Naive thymus-derived CD4-positive, alpha-beta T cell (primary cell): ENCODE measurements at regions not wholly inside any gene's neighbourhood (a gene's known extent, or its start where the extent isn't known, plus 50 kb on each side); places are given as distances from the start of the nearest gene placed in this dataset.

Experiments used
- ATAC-seq: fragments of 150-1000 bp; cut with Tn5 transposase; 2 replicates; pipeline ENCODE4 v1.10.0; 2021; ENCODE audit warnings: mild to moderate bottlenecking, moderate library complexity
- CTCF ChIA-PET: fragments of 350-600 bp; sonication (Branson Sonifier 250); formaldehyde crosslinking; loops from one replicate; lab custom pipeline; 2021; ENCODE audit warnings: antibody characterized with exemption; lab: Charles Lee
- POLR2A ChIA-PET: fragments of 350-600 bp; sonication (Branson Sonifier 250); formaldehyde crosslinking; loops from one replicate; lab custom pipeline; 2021; ENCODE audit warnings: antibody characterized with exemption, inconsistent platforms; lab: Charles Lee
- DNase-seq, 9 donors: peaks; one replicate each; pipeline versions ENCODE4 v3.0.0 to v3.0.0-alpha.2; 2020 to 2022; ENCODE audit warnings: mixed read lengths in 1 of 9
- H3K27ac ChIP-seq: one replicate; pipeline ENCODE4 v1.7.0; 2013; ENCODE audit warnings: mild to moderate bottlenecking, low read depth, low read length, moderate library complexity
- H3K27me3 ChIP-seq, 2 donors: one replicate each; pipeline ENCODE4 v1.7.0; 2013; ENCODE audit warnings: low read length in 2 of 2, mild to moderate bottlenecking in 2 of 2, moderate library complexity in 2 of 2; ENCODE audit not compliant: control insufficient read depth in 2 of 2, insufficient read depth in 2 of 2
- H3K36me3 ChIP-seq, 3 experiments: 1 replicate in 2 of 3; 2 replicates in 1 of 3; pipeline ENCODE4 v1.7.0; 2013; ENCODE audit warnings: low read length in 3 of 3, mild to moderate bottlenecking in 3 of 3, moderate library complexity in 1 of 3; ENCODE audit not compliant: insufficient read depth in 3 of 3, control insufficient read depth in 2 of 3
- H3K4me1 ChIP-seq, 2 donors: one replicate each; pipeline ENCODE4 v1.7.0; 2013; ENCODE audit warnings: low read length in 2 of 2, mild to moderate bottlenecking in 2 of 2, moderate library complexity in 1 of 2; ENCODE audit not compliant: control insufficient read depth in 2 of 2, insufficient read depth in 2 of 2
- H3K4me3 ChIP-seq: 2 replicates; pipeline ENCODE4 v1.7.0; 2013; ENCODE audit warnings: mild to moderate bottlenecking, low read length
- H3K9me3 ChIP-seq, 3 experiments: 1 replicate in 2 of 3; 2 replicates in 1 of 3; pipeline ENCODE4 v1.7.0; 2013; ENCODE audit warnings: low read length in 3 of 3; ENCODE audit not compliant: control insufficient read depth in 2 of 3
- H3K27ac Mint-ChIP-seq, 9 donors: one replicate each; pipeline ENCODE4 v1.8.0; 2020 to 2022; ENCODE audit warnings: mixed read lengths in 9 of 9, mild to moderate bottlenecking in 8 of 9, moderate library complexity in 5 of 9, inconsistent platforms in 2 of 9
- H3K27me3 Mint-ChIP-seq, 5 donors: one replicate each; pipeline ENCODE4 v1.8.0; 2021 to 2022; ENCODE audit warnings: mixed read lengths in 5 of 5, mild to moderate bottlenecking in 1 of 5
- H3K36me3 Mint-ChIP-seq, 5 donors: one replicate each; pipeline ENCODE4 v1.8.0; 2020 to 2022; ENCODE audit warnings: mixed read lengths in 5 of 5, mild to moderate bottlenecking in 3 of 5, inconsistent platforms in 1 of 5
- H3K4me1 Mint-ChIP-seq, 7 donors: one replicate each; pipeline ENCODE4 v1.8.0; 2020 to 2022; ENCODE audit warnings: mixed read lengths in 7 of 7, mild to moderate bottlenecking in 3 of 7, inconsistent platforms in 1 of 7
- H3K4me3 Mint-ChIP-seq, 10 donors: one replicate each; pipeline ENCODE4 v1.8.0; 2020 to 2022; ENCODE audit warnings: mild to moderate bottlenecking in 10 of 10, mixed read lengths in 10 of 10, moderate library complexity in 6 of 10, inconsistent platforms in 2 of 10
- H3K9me3 Mint-ChIP-seq, 11 donors: one replicate each; pipeline ENCODE4 v1.8.0; 2020 to 2022; ENCODE audit warnings: mixed read lengths in 11 of 11, mild to moderate bottlenecking in 4 of 11, inconsistent platforms in 1 of 11, moderate library complexity in 1 of 11
- intact Hi-C, 2 donors: fragments of 100-400 bp; cut with micrococcal nuclease; formaldehyde crosslinking; loops; one replicate each; pipeline ENCODE4 v1.15.1; 2023

GRCh38 chr15:53453253-53454105 lies 306.0 kb downstream of the WDR72 start:
- H3K4me1 Mint-ChIP-seq, result no peaks in the 10 kb centered on the region

GRCh38 chr15:53448232-53449015 lies 311.0 kb downstream of the WDR72 start:
- DNase-seq (no peak), ATAC-seq (no peak)
- POLR2A ChIA-PET, result no interaction called here
- Mint-ChIP-seq H3K4me1 (no peaks in the 10 kb centered on the region), H3K9me3 (peaks cover 0 to 8% (median 0%) of the 10 kb centered on the region in 11 donors), H3K4me3 (no peak overlapping the region), H3K27ac (no peak overlapping the region), H3K27me3 (peaks cover 0 to 13% (median 4%) of the 10 kb centered on the region in 5 donors), H3K36me3 (no peaks in the 10 kb centered on the region)
- Histone ChIP-seq H3K4me3 (no peak overlapping the region), H3K4me1 (no peaks in the 10 kb centered on the region), H3K36me3 (no peaks in the 10 kb centered on the region), H3K9me3 (no peaks in the 10 kb centered on the region), H3K27ac (no peak overlapping the region), H3K27me3 (no peaks in the 10 kb centered on the region)
- CTCF ChIA-PET, result no interaction called here
- intact Hi-C loops, result no loop called here

More at GRCh38 chr15:53453253-53454105, 306.0 kb downstream of the WDR72 start:
- Histone ChIP-seq H3K9me3 (no peaks in the 10 kb centered on the region), H3K27ac (no peak overlapping the region), H3K27me3 (no peaks in the 10 kb centered on the region), H3K36me3 (no peaks in the 10 kb centered on the region), H3K4me3 (no peak overlapping the region), H3K4me1 (no peaks in the 10 kb centered on the region)
- Mint-ChIP-seq H3K27ac (no peak overlapping the region), H3K27me3 (peaks cover 0 to 8% (median 0%) of the 10 kb centered on the region in 5 donors), H3K4me3 (no peak overlapping the region), H3K36me3 (no peaks in the 10 kb centered on the region), H3K9me3 (peaks cover 0 to 8% (median 0%) of the 10 kb centered on the region in 11 donors)
- CTCF ChIA-PET, result no interaction called here
- intact Hi-C loops, result no loop called here
- POLR2A ChIA-PET, result no interaction called here
- ATAC-seq, result no peak
- no peak for DNase-seq

- Histone ChIP-seq H3K36me3 (no peaks in the 10 kb centered on the region), H3K4me1 (no peaks in the 10 kb centered on the region), H3K4me3 (no peak overlapping the region), H3K27me3 (no peaks in the 10 kb centered on the region), H3K9me3 (no peaks in the 10 kb centered on the region), H3K27ac (no peak overlapping the region)
- Mint-ChIP-seq H3K27ac (no peak overlapping the region), H3K4me3 (no peak overlapping the region), H3K9me3 (peaks cover 0 to 8% (median 0%) of the 10 kb centered on the region in 11 donors), H3K4me1 (no peaks in the 10 kb centered on the region), H3K36me3 (no peaks in the 10 kb centered on the region), H3K27me3 (peaks cover 0 to 13% (median 4%) of the 10 kb centered on the region in 5 donors)
- DNase-seq (no peak), ATAC-seq (no peak)
- POLR2A ChIA-PET, result no interaction called here
- CTCF ChIA-PET, result no interaction called here
- intact Hi-C loops, result no loop called here
These were observed 311.7 kb downstream of the WDR72 start for GRCh38 chr15:53447742-53448141.

- H3K27me3 Mint-ChIP-seq, result peaks cover 0 to 13% (median 4%) of the 10 kb centered on the region in 5 donors
- ATAC-seq (no peak), DNase-seq (no peak)
- no peak overlapping the region for H3K27ac ChIP-seq
- H3K9me3 Mint-ChIP-seq, result peaks cover 0 to 8% (median 0%) of the 10 kb centered on the region in 11 donors
- ChIA-PET CTCF (no interaction called here), POLR2A (no interaction called here)
- H3K9me3 ChIP-seq, result no peaks in the 10 kb centered on the region
- H3K36me3 ChIP-seq, result no peaks in the 10 kb centered on the region
- H3K27ac Mint-ChIP-seq, result no peak overlapping the region
- no peak overlapping the region for H3K4me3 Mint-ChIP-seq
- H3K27me3 ChIP-seq, result no peaks in the 10 kb centered on the region
- H3K36me3 Mint-ChIP-seq, result no peaks in the 10 kb centered on the region
- no peaks in the 10 kb centered on the region for H3K4me1 ChIP-seq
- intact Hi-C loops, result no loop called here
- no peaks in the 10 kb centered on the region for H3K4me1 Mint-ChIP-seq
- no peak overlapping the region for H3K4me3 ChIP-seq
These were observed 312.3 kb downstream of the WDR72 start for GRCh38 chr15:53447053-53447574.

GRCh38 chr15:53446376-53446775 lies 313.1 kb downstream of the WDR72 start:
- Histone ChIP-seq H3K9me3 (no peaks in the 10 kb centered on the region), H3K27ac (no peak overlapping the region), H3K27me3 (no peaks in the 10 kb centered on the region), H3K36me3 (no peaks in the 10 kb centered on the region), H3K4me3 (no peak overlapping the region), H3K4me1 (no peaks in the 10 kb centered on the region)
- Mint-ChIP-seq H3K36me3 (no peaks in the 10 kb centered on the region), H3K27me3 (peaks cover 0 to 12% (median 0%) of the 10 kb centered on the region in 5 donors), H3K27ac (no peak overlapping the region), H3K9me3 (peaks cover 0 to 2% (median 0%) of the 10 kb centered on the region in 11 donors), H3K4me3 (no peak overlapping the region), H3K4me1 (no peaks in the 10 kb centered on the region)
- DNase-seq (no peak), ATAC-seq (no peak)
- intact Hi-C loops, result no loop called here
- POLR2A ChIA-PET, result no interaction called here
- CTCF ChIA-PET, result no interaction called here

GRCh38 chr15:53445531-53445930 lies 313.9 kb downstream of the WDR72 start:
- H3K36me3 Mint-ChIP-seq, result no peaks in the 10 kb centered on the region
- intact Hi-C loops, result no loop called here
- POLR2A ChIA-PET, result no interaction called here

More at GRCh38 chr15:53445531-53445930, 313.9 kb downstream of the WDR72 start:
- no peaks in the 10 kb centered on the region for H3K9me3 Mint-ChIP-seq
- ATAC-seq (no peak), DNase-seq (no peak)
- H3K4me3 Mint-ChIP-seq, result no peak overlapping the region
- H3K4me1 ChIP-seq, result no peaks in the 10 kb centered on the region
- H3K36me3 ChIP-seq, result no peaks in the 10 kb centered on the region
- H3K4me1 Mint-ChIP-seq, result no peaks in the 10 kb centered on the region
- CTCF ChIA-PET, result no interaction called here
- no peak overlapping the region for H3K27ac Mint-ChIP-seq
- no peaks in the 10 kb centered on the region for H3K9me3 ChIP-seq
- no peak overlapping the region for H3K4me3 ChIP-seq
- no peaks in the 10 kb centered on the region for H3K27me3 ChIP-seq
- no peak overlapping the region for H3K27ac ChIP-seq
- peaks cover 0 to 5% (median 0%) of the 10 kb centered on the region in 5 donors for H3K27me3 Mint-ChIP-seq
